ENCODE measurements at regions not wholly inside any gene's neighbourhood (a gene's known extent, or its start where the extent isn't known, plus 50 kb on each side); places are given as distances from the start of the nearest gene placed in this dataset.

DNA sequence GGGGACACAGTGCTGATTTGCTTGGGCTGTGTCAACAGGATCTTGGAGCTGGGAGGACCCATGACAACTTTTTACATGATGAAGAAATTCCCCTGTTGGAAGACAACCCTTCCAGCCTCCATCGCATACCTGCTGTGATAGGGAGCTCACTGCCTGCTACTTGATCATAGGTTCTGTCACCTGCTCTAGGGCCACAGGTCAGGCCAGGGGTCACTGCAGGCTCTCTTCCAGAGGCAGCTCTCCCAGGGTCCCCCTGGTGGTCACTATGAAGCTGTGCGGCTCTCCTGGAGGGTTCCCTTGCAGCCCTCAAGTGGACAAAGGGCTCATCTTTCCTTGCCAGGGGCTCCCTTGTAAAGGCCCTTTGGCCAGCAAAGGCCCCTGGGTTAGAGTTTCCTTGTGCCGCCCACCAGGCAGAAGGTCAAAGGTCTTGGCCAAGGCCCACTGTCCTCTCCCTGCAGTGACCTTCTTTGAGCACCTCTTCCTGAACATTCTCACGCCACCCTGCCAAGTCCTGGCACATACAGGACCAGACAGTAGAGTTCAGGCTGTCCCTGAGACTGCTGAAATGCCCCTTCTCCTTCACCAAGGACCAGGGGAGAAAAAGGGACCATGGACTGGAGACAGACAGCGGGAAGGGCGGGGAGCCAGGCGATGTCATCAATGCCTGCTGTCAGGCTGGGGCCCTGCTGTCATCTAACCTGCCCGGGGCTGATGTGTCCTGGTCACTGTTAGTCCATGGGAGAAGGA, 345.1 kb downstream of the DYSF start:
- DNase-seq (ENCODE audit: low read depth in 4 of 6, low spot score in 6 of 6), result no peak
- H3K4me3 ChIP-seq (ENCODE audit: low read depth, low read length), result no peak overlapping the region
- peaks cover 14% of the 10 kb centered on the region for H3K4me1 ChIP-seq (ENCODE audit: control insufficient read depth, insufficient read depth, low read length)
- H3K27ac ChIP-seq (ENCODE audit: low read depth, low read length), result no peak overlapping the region
- WGBS (ENCODE audit: insufficient coverage), result 79% methylated on average over 8 of the region's 8 CpGs
- no peaks in the 10 kb centered on the region for H3K27me3 ChIP-seq (ENCODE audit: control insufficient read depth, insufficient read depth, low read length)
- H3K9me3 ChIP-seq (ENCODE audit: control insufficient read depth, insufficient read depth, low read length), result no peaks in the 10 kb centered on the region
- no peaks in the 10 kb centered on the region for H3K36me3 ChIP-seq (ENCODE audit: control insufficient read depth, insufficient read depth, low read length)

DNA sequence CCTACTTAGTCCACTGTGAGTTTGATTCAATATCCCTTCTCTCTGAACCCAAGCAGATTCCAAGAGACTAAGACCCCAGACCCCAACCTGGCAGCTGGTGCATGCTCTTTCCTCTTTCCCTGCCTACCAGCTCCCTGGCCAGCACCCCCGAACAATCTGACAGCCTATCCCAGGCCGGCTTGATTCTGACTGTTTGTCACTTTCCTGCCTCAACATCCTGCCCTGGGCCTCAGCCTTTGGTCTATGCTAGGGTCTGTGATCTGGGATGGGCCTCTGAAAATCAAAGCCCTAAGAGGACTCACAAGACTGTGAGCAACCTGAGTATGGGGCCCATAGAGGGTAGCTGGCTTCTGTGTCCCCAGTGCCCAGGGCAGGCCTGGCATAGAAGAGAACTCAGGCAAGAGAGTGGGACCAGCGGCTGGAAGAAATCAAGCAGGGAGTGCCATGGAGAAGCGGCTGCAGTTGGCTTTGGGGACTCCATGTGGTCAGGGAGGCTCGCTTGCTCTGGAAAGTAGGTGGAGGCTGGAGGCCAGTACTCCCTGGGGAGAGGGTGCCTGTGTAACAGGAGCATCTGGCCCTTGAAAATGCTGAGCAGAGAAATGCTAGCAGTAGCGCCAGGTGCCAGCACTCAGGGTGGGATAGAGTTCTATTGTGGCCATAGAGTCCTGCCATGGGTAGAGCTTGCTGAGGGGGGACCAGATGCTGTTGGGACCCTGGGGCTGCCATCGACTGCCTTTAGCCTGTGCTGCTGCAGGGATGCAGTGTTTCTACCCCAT, 343.9 kb downstream of the DYSF start:
- WGBS (ENCODE audit: insufficient coverage), result 89% methylated on average over 5 of the region's 7 CpGs
- no peak for DNase-seq (ENCODE audit: low read depth in 4 of 6, low spot score in 6 of 6)
- no peaks in the 10 kb centered on the region for H3K9me3 ChIP-seq (ENCODE audit: control insufficient read depth, insufficient read depth, low read length)
- H3K27ac ChIP-seq (ENCODE audit: low read depth, low read length), result no peak overlapping the region
- H3K4me1 ChIP-seq (ENCODE audit: control insufficient read depth, insufficient read depth, low read length), result peaks cover 14% of the 10 kb centered on the region
- no peaks in the 10 kb centered on the region for H3K36me3 ChIP-seq (ENCODE audit: control insufficient read depth, insufficient read depth, low read length)
- no peaks in the 10 kb centered on the region for H3K27me3 ChIP-seq (ENCODE audit: control insufficient read depth, insufficient read depth, low read length)
- no peak overlapping the region for H3K4me3 ChIP-seq (ENCODE audit: low read depth, low read length)

DNA sequence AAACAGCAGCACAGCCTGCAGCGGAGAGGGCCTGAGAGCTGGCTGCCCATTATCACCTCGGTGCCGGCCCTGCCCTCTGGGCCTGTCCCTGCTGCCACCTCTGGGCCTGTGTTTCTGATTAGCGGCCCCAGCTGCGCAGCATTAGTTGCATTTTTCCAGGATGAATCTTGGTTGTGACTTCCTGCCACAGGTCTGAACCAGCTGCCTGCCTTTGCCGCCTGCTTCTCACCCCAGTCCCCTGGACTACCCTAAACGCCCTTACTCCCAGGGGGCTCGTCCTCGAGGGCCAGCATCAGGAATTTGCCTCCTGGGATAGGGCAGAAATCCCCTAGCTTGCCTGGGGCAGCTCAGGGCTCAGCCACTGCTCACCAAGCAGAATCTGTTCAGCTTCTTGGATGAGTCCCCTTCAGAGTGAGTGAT, 342.8 kb downstream of the DYSF start:
- no peak overlapping the region for H3K4me3 ChIP-seq (ENCODE audit: low read depth, low read length)
- no peaks in the 10 kb centered on the region for H3K9me3 ChIP-seq (ENCODE audit: control insufficient read depth, insufficient read depth, low read length)
- peaks cover 14% of the 10 kb centered on the region for H3K4me1 ChIP-seq (ENCODE audit: control insufficient read depth, insufficient read depth, low read length)
- 61% methylated on average over 9 of the region's 9 CpGs for WGBS (ENCODE audit: insufficient coverage)
- no peak for DNase-seq (ENCODE audit: low read depth in 4 of 6, low spot score in 6 of 6)
- no peak overlapping the region for H3K27ac ChIP-seq (ENCODE audit: low read depth, low read length)
- no peaks in the 10 kb centered on the region for H3K36me3 ChIP-seq (ENCODE audit: control insufficient read depth, insufficient read depth, low read length)
- H3K27me3 ChIP-seq (ENCODE audit: control insufficient read depth, insufficient read depth, low read length), result no peaks in the 10 kb centered on the region

DNA sequence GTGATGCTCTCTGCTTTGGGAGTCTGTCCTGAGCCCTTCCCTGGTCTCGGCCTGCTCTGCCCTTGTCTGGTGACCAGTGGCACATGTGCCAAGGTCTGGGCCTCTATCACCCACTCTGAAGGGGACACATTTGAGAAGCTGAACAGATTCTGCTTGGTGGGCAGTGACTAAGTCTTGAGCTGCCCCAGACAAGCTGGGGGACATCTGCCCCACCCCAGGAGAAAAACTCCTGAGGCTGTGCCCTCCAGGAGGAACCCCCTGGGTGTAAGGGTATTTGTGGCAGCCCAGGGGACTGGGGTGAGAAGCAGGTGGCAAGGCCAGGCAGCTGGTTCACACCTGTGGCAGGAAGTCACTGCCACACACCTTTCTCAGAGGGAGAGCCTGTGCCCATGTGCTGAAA, 342.1 kb downstream of the DYSF start:
- Histone ChIP-seq H3K4me3 (ENCODE audit: low read depth, low read length) (no peak overlapping the region), H3K36me3 (ENCODE audit: control insufficient read depth, insufficient read depth, low read length) (no peaks in the 10 kb centered on the region), H3K27ac (ENCODE audit: low read depth, low read length) (no peak overlapping the region), H3K4me1 (ENCODE audit: control insufficient read depth, insufficient read depth, low read length) (peaks cover 11% of the 10 kb centered on the region), H3K27me3 (ENCODE audit: control insufficient read depth, insufficient read depth, low read length) (no peaks in the 10 kb centered on the region), H3K9me3 (ENCODE audit: control insufficient read depth, insufficient read depth, low read length) (no peaks in the 10 kb centered on the region)
- WGBS (ENCODE audit: insufficient coverage), result 100% methylated on average over 1 of the region's 1 CpG
- no peak for DNase-seq (ENCODE audit: low read depth in 4 of 6, low spot score in 6 of 6)

DNA sequence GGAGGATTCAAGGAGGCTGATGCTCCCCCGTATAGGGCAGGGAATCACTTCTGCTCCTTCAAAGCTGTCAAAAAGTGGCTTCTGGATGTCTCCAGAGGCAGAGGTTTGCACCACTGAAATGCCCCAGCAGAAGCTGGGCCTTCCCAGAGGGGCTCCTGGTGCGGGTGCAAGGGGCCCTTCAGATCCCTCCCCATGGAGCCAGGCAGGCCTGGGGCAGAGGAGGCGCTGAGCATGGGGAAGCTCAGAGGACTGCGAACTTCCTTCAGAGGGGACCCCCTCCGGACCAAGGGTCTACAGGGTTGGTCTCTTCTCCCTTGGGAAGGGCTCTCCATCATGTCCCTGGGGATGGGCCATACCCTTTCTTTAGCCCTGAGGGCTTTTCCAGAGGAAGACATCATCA, 341.2 kb downstream of the DYSF start:
- H3K27ac ChIP-seq (ENCODE audit: low read depth, low read length), result no peak overlapping the region
- no peak for DNase-seq (ENCODE audit: low read depth in 4 of 6, low spot score in 6 of 6)
- H3K27me3 ChIP-seq (ENCODE audit: control insufficient read depth, insufficient read depth, low read length), result no peaks in the 10 kb centered on the region
- no peaks in the 10 kb centered on the region for H3K36me3 ChIP-seq (ENCODE audit: control insufficient read depth, insufficient read depth, low read length)
- WGBS (ENCODE audit: insufficient coverage), result 90% methylated on average over 4 of the region's 5 CpGs
- H3K9me3 ChIP-seq (ENCODE audit: control insufficient read depth, insufficient read depth, low read length), result no peaks in the 10 kb centered on the region
- H3K4me3 ChIP-seq (ENCODE audit: low read depth, low read length), result no peak overlapping the region
- peaks cover 6% of the 10 kb centered on the region for H3K4me1 ChIP-seq (ENCODE audit: control insufficient read depth, insufficient read depth, low read length)

DNA sequence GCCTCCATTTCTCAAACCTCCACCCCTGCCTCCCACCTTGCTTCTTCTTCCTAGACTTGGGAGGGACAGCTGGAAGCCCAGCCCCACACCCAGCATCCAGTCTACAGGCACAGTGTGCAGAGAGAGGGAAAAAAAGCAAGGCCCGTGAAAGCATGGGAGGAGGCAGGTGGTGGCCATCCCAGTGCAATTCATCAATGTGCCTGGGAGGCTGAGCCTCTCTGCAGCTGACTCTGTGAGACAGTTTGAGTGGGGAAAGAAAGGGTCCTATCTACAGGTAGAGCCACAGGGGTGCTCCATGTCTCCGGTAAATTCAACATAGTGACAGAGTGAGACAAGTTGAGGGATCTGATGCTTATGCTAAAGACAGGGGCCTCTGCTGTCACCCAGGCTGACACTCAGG, 340.6 kb downstream of the DYSF start:
- H3K9me3 ChIP-seq (ENCODE audit: control insufficient read depth, insufficient read depth, low read length), result no peaks in the 10 kb centered on the region
- 53% methylated on average over 2 of the region's 2 CpGs for WGBS (ENCODE audit: insufficient coverage)
- no peaks in the 10 kb centered on the region for H3K27me3 ChIP-seq (ENCODE audit: control insufficient read depth, insufficient read depth, low read length)
- no peak overlapping the region for H3K27ac ChIP-seq (ENCODE audit: low read depth, low read length)
- H3K4me3 ChIP-seq (ENCODE audit: low read depth, low read length), result no peak overlapping the region
- peaks cover 6% of the 10 kb centered on the region for H3K4me1 ChIP-seq (ENCODE audit: control insufficient read depth, insufficient read depth, low read length)
- DNase-seq (ENCODE audit: low read depth in 4 of 6, low spot score in 6 of 6), result no peak
- no peaks in the 10 kb centered on the region for H3K36me3 ChIP-seq (ENCODE audit: control insufficient read depth, insufficient read depth, low read length)

DNA sequence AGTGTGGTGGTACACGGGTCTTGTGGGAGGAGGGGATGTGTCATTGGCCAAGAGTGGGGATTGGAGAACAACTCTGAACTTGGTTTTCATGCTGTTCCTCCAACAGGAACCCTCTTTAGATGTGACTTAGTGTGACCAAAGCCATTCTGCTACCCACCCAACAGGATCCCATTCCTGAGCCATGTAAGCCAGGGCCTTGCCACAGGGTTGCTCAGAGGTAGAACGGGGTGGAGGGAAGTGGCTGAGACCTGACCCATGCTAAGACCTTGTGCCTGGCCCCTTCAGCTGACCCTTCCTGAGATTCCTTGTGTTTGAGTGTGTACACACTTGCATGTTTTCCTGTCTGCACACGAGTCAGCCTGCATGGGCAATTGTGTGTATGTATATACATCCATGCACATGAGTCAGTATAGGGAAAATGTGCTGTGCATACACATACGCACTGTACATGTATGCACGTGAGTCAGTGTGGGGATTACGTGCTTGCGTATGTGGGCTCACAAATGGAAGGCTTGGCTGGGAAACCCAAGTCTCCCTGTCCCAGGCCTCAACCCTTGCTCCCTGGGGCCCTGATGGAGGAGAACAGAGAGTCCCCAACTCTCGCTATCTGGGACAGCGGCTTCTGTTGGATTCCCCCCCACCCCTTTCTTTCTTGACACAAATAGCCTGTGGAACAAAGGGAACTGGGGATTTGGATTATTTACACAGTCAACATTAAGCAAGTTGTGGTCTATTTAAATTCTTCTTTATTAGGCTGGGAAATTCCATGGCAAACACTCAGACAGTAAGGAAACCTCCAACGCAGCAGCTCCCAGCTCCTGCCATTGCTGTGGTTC, 339.8 kb downstream of the DYSF start:
- DNase-seq (ENCODE audit: low read depth in 4 of 6, low spot score in 6 of 6), result no peak
- WGBS (ENCODE audit: insufficient coverage), result 83% methylated on average over 5 of the region's 10 CpGs

DNA sequence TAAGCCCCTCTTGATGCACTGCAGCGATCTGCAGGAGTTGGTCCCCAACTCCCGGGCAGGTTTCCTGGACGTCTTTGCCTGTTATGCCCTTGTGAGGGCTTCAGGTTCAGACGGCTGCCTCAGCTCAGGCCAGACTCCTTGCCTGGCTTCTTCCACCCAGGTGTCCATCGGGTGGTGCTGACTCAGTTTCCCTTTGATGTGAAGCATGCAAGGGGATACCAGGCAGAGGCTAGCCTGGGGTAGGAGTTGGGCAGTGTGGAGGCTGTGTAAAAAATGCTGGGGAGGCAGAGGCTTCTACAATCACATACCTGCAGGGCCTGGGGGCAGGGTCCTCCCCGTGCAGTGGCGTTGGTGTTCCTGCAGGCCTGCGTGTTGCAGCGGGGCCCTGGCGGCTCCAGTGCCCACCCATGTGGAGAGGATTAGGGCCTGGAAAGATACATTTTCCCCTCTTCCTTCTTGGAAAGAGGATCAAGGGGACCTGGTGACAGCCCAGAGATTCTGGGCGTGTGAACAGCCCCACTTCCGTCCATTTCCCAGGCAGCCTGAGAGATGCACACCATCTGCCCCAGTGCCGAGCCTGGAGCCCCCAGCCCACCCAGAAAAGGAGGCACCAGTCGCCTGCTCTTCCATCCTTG, 338.3 kb downstream of the DYSF start:
- Histone ChIP-seq H3K4me3 (ENCODE audit: low read depth, low read length) (no peak overlapping the region), H3K4me1 (ENCODE audit: control insufficient read depth, insufficient read depth, low read length) (peaks cover 6% of the 10 kb centered on the region), H3K27me3 (ENCODE audit: control insufficient read depth, insufficient read depth, low read length) (no peaks in the 10 kb centered on the region), H3K36me3 (ENCODE audit: control insufficient read depth, insufficient read depth, low read length) (no peaks in the 10 kb centered on the region), H3K9me3 (ENCODE audit: control insufficient read depth, insufficient read depth, low read length) (no peaks in the 10 kb centered on the region), H3K27ac (ENCODE audit: low read depth, low read length) (no peak overlapping the region)
- DNase-seq (ENCODE audit: low read depth in 4 of 6, low spot score in 6 of 6), result no peak
- 92% methylated on average over 10 of the region's 14 CpGs for WGBS (ENCODE audit: insufficient coverage)

More for the DNA sequence above, 339.8 kb downstream of the DYSF start:
- no peak overlapping the region for H3K4me3 ChIP-seq (ENCODE audit: low read depth, low read length)
- peaks cover 6% of the 10 kb centered on the region for H3K4me1 ChIP-seq (ENCODE audit: control insufficient read depth, insufficient read depth, low read length)
- no peaks in the 10 kb centered on the region for H3K36me3 ChIP-seq (ENCODE audit: control insufficient read depth, insufficient read depth, low read length)
- H3K27ac ChIP-seq (ENCODE audit: low read depth, low read length), result no peak overlapping the region
- H3K27me3 ChIP-seq (ENCODE audit: control insufficient read depth, insufficient read depth, low read length), result no peaks in the 10 kb centered on the region
- no peaks in the 10 kb centered on the region for H3K9me3 ChIP-seq (ENCODE audit: control insufficient read depth, insufficient read depth, low read length)

DNA sequence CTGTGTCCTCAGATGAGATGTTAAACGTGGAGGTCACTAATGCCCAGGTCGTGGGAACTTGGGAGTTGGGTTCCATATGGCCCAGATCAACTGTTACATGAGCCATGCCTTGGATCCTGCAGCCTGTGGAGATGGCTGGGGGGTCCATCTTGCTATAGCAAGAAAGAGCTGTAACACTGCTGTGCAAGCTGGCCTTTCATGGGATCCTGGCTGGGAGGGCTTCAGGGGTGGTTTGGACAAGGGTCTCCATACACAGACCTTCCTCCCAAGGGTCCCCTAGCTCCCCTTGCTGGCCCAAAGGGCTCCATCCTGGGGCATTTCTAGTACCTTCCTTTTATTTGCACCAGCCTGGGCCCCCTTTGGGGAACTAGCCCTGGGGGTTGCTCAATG, 337.7 kb downstream of the DYSF start:
- Histone ChIP-seq H3K27ac (ENCODE audit: low read depth, low read length) (no peak overlapping the region), H3K9me3 (ENCODE audit: control insufficient read depth, insufficient read depth, low read length) (no peaks in the 10 kb centered on the region), H3K4me3 (ENCODE audit: low read depth, low read length) (no peak overlapping the region), H3K4me1 (ENCODE audit: control insufficient read depth, insufficient read depth, low read length) (peaks cover 6% of the 10 kb centered on the region), H3K27me3 (ENCODE audit: control insufficient read depth, insufficient read depth, low read length) (no peaks in the 10 kb centered on the region), H3K36me3 (ENCODE audit: control insufficient read depth, insufficient read depth, low read length) (no peaks in the 10 kb centered on the region)
- DNase-seq (ENCODE audit: low read depth in 4 of 6, low spot score in 6 of 6), result no peak
- WGBS (ENCODE audit: insufficient coverage), result 86% methylated on average over 2 of the region's 2 CpGs
